UCSD-AML1 (cell line): ENCODE measurements at regions not wholly inside any gene's neighbourhood (a gene's known extent, or its start where the extent isn't known, plus 50 kb on each side); places are given as distances from the start of the nearest gene placed in this dataset.
"Not testable (repeated sequence)": the region's sequence is repeated elsewhere in the genome, so short reads cannot be mapped to it uniquely, and the experiment has no call there.

Experiments
- DNase-seq: peaks from one replicate; lab custom pipeline; 2025; ENCODE audit not compliant: unreplicated experiment; lab: John Stamatoyannopoulos, UW

GRCh38 chr16:59601452-59601851 lies 867.3 kb upstream of the GOT2 start:
- no peak for DNase-seq

DNA sequence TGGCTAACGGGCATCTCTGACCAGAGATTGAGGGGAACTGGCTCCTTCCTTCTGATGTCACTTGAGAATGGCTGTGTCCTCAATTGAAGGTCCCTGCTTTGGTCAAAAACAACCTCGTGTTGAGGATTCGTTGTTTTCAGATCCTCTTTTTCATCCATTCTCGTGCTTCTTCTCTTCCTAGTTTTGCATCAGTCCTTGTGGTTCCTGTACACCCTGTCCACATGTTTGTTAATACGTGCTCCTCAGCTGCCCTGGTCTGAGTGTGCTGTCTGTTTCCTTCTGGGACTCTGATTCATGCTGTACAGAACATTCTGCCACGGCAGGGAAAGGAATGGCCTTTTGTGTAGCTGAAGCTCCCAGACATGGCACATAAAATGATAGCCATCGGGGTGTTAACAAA lies 863.2 kb upstream of the GOT2 start:
- DNase-seq = no peak

GRCh38 chr16:59596693-59597092 lies 862.6 kb upstream of the GOT2 start:
- DNase-seq = no peak

DNA sequence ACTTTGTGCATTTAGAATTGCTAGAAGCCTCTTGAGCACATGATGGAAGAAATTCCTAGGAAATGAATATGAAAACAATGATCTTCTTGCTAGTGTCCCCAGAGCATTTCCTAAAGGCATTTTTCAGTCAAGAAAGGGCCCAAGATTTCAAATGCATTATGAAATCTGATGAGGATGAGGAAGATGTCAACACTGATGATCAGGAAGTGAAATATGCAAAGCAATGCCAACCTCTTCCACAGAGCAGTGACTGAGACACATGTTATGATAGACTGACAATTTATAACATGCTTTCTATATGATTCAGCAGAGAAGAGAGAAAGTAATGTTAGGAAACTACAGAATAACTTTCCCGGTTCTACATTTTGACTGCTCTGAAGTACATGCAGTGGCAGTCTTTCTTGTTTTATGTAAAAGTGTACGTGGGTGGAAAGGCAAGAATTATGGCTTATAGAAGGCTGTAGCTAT lies 859.1 kb upstream of the GOT2 start:
- no peak for DNase-seq

DNA sequence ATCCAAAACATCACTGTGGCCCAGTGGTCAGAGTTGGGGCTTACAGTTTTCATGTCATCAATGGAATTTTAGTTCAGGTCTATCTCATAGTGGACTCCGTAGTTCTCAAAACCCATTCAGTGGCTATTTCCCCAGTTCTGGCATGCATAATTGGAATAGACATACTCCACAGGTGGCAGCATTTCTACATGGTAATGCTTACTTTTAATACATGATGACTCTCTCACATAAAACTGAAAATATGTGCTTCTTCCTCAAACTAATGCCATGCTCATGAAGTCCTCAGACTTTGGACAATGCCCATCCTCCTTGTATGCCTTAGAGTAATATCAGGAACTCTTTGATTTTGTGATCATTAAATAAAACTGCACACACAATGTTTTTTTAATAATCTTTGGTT lies 857.4 kb upstream of the GOT2 start:
- no peak for DNase-seq

- no peak for DNase-seq
Observed at GRCh38 chr16:59590845-59591244, 856.7 kb upstream of the GOT2 start.

DNA sequence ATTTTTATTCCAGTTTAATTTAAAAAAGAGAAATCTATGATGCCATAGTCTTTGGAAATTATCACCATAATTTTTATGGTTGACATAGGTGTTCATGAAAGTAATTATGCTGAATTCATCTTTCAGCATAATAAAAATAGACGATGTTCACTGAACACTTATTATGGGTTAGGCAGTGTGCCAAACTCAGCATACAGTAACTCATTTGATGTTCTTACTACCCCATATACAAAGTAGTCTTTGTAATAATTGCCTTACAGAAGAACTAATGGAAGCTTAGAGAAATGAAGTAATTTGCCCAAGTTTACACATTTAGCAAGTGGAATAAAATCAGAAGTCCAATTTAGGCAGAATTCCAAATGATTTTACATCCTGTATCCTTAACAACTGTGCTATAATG lies 852.2 kb upstream of the GOT2 start:
- no peak for DNase-seq

DNA sequence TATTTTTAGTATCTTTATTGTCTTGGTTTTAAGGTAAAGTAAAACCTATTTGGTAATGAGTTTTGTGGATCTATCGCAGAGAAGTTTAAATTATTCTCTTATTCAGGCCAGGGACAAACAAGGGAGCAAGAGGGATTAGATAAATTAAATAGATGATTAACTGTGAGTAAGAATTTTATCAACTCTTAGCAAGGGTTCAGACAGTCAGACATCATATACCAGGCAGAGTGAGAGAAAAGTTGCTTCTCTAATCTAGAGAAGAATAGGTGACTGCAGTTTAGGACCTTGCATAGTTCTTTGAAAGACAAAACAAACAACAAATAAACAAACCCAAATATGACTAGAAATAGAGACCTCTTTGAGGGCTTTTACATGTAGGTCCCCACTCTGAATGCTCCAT lies 840.2 kb upstream of the GOT2 start:
- DNase-seq = no peak

- DNase-seq = no peak
Observed at GRCh38 chr16:59573528-59574271, 839.6 kb upstream of the GOT2 start.

DNA sequence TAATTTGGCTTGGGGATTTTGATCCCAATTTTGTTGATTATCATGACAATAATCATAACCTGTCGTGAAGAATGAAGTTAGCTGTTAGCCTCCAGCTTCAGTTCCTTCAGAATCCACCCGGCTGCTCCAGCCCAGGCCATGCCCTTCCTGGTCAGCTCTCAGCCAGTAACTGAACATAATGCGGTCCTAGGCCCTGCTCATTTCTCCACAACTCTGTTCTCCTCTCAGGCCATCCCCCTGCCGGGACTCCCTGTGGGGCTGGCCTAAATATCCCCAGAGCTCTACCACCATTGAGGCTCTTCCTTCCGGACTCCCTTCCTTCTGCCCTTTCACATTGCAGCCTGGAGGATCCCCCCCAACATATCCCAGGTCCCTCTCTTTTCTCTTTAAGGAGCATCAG lies 833.4 kb upstream of the GOT2 start:
- no peak for DNase-seq

DNA sequence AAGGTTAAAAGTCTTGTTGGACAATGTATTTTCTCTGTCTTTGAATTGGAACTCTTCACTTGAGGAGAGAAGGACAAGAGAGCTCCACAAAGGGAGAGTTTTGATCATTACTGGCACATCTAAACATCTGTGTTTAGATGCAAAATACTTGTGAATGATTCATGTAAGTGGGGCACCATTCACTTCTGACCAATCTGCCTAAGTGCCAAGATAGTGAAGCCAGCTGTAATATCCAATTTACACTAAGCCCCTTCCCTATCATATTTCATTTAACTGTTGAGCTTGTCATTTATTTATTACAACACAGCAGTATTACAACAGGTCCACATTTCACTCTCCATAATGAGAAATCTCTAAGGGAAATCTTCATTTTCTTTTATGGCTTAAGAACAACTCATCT lies 832.3 kb upstream of the GOT2 start:
- no peak for DNase-seq

DNA sequence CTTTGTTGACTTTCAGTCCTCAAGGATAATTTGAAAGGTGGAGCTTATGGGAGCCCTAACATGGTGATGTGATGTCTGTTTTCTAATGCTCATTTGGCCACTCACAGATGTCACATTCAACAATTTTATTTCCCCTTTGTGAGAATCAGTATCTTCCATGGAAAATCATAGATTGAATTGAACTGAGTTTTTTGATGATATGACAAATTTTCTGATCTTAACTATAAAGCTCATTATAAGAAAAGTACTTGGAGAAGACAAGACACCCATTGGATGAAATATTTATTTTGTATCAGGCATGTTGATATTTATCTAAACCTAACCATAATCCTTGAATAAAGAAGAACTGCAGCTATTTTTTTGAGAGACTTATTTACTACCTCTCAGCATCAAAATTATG lies 824.6 kb upstream of the GOT2 start:
- no peak for DNase-seq

GRCh38 chr16:59552164-59552563 lies 818.0 kb upstream of the GOT2 start:
- no peak for DNase-seq

- no peak for DNase-seq
Observed at GRCh38 chr16:59545721-59546120, 811.6 kb upstream of the GOT2 start.

- DNase-seq = no peak
Observed at GRCh38 chr16:59543641-59544040, 809.5 kb upstream of the GOT2 start.

- DNase-seq = no peak
Observed at GRCh38 chr16:59540621-59541020, 806.5 kb upstream of the GOT2 start.

GRCh38 chr16:59535298-59535697 lies 801.2 kb upstream of the GOT2 start:
- DNase-seq = no peak

DNA sequence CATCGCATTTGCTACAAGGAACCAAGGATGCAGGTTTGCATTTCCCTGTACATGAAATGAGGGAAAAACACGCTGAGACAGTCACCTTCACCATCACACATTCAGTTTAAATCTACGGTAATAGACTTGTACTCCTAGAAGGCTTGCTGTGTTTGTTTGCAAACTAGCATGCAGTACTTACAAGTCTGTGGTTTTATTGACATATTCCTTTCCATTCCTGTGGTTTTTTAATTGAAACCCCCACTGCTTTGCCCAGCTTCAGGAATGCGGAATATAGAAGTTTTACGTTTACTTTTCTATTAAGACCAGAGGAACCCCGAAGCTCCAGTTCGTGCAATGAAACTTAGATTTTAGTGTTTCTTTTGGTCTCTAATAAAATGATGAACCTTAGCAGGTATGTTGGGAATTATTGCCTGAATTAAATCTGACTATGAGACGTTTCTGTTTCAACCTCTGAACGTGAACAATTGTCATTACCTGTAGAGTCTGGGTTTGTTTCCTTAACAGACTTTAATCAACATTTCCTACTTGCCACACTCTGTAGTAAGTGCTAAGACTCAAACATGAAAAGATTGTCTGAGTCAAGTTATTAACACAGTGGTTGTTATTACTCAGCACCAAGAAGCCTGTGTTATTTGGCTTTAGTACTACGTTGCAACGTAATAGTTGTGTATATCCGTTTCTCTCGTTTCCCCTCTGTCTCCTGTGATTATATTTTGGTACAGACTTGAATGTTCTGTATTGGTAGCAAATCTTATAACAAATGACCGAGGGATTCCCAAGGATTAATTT lies 793.3 kb upstream of the GOT2 start:
- DNase-seq = no peak

GRCh38 chr16:59522826-59523225 lies 788.7 kb upstream of the GOT2 start:
- DNase-seq = no peak

GRCh38 chr16:59518721-59519120 lies 784.6 kb upstream of the GOT2 start:
- DNase-seq = not testable (repeated sequence)

- no peak for DNase-seq
Observed at GRCh38 chr16:59514651-59515050, 780.5 kb upstream of the GOT2 start.

GRCh38 chr16:59510008-59510424 lies 775.9 kb upstream of the GOT2 start:
- no peak for DNase-seq
